8988T (cell line): ENCODE measurements at regions not wholly inside any gene's neighbourhood (a gene's known extent, or its start where the extent isn't known, plus 50 kb on each side); places are given as distances from the start of the nearest gene placed in this dataset.
"Not testable (repeated sequence)": the region's sequence is repeated elsewhere in the genome, so short reads cannot be mapped to it uniquely, and the experiment has no call there.

Source experiments
- DNase-seq: peaks from one replicate; pipeline ENCODE4 v3.0.0; 2011

DNA sequence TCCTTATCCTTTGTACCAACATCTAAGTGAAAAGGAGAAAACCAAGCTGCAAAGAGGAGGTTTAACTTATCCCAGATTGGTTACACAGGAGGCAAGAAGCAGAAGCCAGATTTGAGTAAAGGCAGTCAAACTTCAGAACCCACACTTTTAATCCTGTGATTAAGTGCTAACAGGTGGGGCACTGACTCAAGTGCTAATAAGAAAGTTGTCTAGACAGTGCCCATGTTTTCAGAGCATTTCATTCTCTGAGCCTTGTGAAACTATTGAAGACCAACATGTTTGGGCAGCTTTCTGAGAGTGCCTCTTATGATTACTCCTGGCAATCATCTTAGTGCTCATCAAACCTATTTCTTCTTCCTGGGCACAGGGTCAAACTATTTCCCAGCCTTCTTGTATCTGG is 380.8 kb downstream of the KCNRG start:
- DNase-seq: no peak

DNA sequence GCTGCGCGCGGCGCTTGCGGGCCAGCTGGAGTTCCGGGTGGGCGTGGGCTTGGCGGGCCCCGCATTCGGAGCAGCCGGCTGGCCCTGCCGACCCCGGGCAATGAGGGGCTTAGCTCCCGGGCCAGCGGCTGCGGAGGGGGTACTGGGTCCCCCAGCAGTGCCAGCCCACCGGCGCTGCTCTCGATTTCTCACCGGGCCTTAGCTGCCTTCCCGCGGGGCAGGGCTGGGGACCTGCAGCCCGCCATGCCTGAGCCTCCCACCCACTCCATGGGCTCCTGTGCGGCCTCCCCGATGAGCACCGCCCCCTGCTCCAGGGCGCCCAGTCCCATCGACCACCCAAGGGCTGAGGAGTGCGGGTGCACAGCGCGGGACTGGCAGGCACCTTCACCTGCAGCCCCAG is 381.4 kb downstream of the KCNRG start:
- DNase-seq: not testable (repeated sequence)

DNA sequence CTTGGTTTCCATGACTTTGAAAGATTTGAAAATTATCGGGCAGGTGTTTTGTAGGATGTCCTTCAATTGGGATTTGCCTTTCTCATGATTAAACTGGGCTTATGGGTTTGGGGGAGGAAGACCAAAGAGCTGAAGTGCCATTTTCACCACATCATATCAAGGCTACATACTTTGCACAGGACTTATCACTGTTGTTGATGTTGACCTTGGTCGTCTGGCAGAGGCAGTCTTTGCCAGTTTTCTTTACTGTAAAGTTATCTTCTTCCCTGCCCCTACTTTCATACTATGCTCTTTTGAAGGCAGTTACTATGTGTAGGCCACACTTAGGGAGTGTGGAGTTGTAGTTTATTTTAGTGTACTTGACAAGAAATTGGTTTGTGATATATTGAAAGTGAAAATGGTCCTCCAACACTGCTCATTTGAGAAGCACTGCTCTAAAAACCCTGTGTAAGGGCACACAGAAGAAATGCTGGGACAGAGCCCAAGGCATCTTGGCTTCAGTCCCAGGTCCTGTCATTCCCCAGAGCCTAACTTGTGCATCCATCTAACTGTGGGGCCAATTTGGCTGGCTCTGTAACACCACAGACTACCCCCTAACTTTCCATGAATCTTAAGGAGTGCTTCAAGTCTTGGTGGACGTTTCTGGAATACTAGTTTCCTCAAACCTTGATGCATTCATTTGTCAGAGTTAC is 384.9 kb downstream of the KCNRG start:
- DNase-seq: no peak

DNA sequence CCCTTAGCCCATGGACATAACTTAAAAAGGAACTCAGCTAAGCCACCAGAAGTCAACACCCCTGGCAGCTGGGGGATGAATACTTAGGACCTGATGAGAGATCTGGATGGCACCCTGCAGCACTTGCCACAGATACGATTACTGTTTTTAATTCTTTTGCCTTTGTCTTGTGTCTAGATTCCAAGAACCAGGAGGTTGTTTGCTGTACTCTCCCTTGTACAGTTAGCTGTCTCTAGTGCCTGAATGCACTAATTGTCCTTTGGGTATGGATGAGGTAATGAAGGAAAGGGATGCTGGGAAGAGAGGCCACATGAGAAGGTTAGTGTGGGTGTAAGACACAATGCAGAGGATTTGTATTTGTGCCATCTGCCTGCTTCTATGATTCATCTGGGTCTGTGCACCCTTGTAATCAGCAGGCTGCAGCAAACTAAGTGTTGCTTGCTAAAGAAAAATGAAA is 385.8 kb downstream of the KCNRG start:
- DNase-seq: no peak

DNA sequence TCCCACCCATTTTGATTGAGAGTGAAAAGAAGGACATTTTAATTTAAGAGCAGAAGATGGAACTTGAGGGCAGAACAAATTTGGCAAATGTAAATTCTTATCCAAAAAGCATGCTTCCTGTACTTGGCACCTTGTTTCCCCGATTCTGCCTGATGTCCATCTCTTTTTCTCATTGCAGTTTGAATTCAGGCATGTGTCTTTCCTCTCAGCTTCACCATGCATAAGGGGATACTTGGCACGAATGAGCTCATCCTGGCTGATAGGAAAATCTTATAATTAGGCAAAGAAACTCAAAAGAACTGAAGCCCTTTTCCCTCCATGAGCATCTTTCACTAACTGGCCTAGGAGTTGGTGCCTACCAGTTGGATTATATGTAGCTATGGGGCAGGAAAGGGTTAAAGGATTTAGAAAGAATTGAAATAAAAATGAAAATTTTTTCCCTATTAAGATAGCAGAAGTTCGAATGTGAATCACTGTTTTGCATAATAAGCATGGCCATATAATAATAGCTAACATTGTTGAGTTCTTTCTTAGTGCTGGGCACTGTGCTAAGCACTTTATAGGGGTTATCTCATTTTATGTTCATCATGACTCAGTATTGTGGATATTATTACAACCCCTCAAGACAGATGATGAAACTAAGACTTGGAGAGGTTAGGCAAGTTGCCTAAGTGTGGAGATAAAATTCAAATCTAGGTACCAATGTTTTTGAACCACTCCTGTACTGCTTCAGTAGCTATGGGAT is 386.6 kb downstream of the KCNRG start:
- DNase-seq: no peak

DNA sequence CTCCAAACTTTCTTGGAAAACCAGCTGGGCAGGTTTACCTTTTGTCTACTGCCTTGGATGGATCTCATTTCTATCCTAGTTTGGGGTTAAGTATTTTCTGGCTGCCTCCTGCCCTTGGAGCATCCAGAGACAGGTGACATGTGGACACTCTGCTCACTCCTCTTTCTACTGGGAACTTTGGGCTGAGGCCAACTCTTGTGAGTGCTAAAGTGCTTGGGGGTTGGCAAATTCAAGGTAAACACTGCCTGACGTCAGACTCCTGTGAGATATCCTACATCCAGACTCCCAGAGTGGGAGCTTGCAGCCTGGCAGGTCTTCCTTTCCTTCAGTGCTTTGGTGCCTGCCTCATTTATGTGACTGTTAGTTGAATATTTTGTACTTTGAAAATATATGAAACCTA is 388.1 kb downstream of the KCNRG start:
- DNase-seq: no peak

DNA sequence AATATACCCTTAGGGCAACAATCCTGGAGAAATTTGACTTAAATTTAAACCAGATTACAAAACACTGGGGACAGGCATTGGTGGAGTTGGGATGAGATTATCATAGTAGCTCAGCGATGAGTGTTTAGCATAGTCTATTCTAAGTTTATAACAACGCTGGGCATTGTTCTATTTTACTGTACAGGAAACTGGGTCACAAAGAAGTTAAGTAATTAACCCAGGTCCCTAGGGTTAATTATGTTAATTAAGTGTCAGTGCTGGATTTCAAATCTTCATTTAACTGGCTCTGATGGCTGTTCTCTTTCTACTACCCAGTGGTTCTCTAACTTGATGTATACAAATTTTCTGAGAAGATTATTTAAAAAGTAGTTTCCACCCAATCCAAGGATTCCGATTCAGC is 388.9 kb downstream of the KCNRG start:
- DNase-seq: no peak

DNA sequence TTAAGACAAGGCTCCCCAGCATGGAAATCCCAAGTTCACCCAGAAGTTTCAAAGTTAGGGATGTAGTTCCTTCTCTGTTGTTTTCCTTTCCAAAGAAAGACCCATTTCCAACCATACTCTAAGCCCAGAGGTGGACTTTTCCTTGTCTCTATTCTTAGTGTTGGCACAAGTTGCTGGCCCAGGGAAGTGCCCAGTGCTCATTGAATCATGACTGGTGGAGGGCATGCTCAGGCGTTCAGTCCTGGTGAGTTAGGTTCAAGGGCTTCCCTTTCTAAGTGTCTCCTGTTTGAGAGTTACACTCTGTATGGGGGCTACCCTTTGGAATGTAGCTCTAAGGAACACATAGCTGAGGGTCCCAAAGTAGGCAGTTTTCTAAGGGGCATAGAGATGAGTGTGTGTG is 389.5 kb downstream of the KCNRG start:
- no peak for DNase-seq

DNA sequence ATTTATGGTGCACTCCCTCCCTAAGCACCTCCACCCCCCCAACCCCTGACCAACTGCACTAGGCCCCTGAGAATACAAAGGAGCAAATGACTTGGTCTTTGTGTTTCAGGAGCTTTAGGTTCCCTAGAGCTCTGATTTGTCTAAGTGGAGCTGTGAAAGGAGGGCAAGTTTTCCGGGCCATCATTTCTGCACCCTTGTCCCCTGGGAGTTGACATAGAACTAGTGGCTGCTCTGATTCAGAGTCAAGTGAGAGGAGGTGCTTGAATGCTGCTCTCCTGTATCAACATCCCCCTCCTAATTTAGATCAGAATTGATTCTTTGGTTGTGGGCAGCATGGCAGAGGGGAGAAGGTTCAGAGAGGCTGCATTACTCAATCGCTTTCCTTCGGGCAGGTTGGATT is 391.6 kb downstream of the KCNRG start:
- DNase-seq: no peak

DNA sequence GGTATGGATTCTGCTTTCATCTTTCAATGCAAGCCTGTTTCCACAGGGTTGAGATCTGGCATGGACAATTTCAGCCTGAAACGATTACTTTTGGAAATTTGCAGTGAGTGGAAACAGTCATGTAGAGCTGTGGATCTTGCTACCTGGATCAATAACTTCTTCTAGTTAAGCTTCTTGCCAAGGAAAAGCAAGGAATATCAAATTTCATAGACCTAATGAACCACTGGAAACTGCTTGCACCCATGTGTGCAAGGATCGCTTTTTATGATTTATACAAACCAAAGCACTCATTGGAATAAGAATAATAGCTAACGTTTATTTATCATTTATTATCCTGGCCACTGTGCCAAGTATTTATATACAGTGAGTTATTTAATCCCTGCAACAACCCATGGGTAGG is 392.8 kb downstream of the KCNRG start:
- no peak for DNase-seq

DNA sequence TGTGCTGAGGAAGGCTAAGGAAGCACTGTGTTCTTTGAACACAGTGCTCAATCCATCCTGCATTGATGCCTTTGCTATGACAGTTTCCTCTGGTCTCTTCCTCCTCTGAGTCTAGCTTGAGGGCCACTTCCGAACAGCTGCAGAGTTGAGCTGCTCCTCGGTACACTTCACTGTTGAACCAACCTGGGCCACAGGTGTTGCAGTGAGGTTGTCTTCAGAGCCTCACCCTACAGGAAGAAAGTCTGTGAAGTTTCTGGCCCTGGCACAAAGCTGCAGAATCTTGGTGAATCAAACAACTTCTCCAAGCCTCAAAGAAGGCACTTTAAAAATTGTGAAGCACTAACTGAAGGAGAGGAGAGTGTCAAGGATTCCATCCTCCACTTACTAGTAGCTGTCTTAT is 394.0 kb downstream of the KCNRG start:
- no peak for DNase-seq

DNA sequence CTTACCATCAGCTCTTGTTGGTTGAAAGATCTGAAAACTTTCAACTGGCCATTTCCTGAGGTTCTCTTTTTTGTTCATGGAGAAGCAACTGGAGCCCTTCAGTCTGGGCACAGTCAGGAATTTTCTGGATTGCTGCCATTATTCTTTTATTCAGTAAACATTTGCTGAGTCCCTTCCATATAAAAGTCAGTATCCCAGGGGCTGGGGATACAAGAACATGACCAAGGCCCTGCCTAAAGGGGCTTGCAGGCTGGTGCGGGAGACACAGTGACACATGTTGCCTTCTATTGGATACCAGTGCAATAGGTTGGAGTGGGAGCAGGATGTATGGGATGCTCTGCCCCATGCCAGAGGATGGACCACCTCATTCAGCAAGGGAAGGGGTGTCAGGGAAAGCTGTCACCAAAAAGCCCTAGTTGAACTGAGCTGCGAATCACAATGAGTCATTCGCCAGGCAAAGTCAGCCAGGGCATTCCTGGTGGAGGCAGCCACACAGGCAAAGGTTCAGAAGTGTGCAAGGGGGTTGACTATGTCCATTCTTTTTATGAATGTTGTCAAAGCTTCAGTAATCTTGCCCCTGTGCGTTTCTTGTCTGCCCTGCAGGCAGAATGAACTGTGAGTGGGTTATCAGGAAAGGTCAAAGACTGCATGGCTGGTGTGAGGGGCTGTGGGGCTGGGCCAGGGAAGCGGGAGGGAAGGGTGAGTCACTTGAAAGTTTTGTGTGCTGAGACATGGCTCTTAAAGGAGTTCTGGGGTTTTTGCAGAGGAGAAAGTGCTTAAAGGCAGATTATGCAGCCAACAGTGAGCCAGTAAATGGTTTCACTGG is 395.9 kb downstream of the KCNRG start:
- peak; percentile 57 for DNase-seq

DNA sequence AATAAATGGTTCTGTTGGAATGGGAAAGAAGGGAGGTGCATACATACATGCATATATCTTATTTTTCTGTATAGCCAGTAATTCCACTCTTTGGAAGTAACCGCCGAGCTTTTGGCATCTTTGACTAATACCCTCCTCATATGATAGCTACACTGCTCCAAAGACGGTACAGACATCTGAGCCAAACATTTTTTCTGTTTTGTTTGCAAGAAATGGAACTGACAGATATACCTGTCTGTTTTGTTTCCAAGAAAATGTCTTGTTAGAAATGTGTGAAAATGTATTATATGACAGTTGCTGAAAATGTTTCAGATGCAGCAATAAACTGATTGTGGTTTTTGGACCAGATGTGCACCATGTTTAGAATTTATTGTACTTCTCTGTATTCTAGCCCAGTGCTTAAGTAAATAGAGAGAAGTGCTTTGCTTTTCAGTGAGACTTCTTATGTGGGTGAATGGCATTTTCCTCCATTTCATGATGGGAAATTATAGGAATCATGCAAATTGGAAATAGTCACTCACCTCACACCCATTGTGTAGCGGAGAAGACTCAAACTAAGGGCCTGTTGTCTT is 396.9 kb downstream of the KCNRG start:
- DNase-seq: no peak

DNA sequence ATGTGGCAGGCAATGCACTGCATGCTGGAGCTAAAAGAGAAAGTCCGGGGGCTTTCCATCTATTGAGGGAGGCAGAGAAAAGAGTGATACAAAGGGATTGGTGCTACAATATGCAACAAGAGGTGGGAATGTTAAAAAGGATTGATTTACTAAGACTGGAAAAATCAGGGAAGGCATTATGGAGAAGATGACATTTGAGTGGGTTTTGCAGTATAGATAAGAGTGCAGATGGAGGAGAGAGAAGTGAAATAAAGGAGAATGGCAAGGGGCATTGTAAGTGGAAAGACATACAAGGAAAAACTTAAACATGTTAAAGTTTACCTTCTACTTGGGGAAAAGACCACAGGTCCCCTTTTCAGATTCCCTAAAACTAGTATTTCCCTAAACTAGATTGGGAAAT is 399.4 kb downstream of the KCNRG start:
- DNase-seq: no peak

DNA sequence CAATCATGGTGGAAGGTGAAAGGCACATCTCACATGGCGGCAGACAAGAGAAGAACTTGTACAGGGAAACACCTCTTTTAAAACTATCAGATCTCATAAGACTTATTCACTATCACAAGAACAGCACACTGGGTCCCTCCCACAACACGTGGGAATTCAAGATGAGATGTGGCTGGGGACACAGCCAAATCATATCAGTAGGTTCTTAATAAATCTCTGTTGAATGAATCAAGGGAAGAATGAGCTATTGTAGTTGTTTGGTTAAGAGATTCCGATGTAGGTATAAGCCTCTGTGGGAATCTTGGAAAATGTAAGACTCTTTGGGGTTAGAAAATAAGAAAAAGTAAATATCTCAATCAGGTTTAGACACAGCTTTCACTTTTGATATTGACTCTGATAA is 400.2 kb downstream of the KCNRG start:
- no peak for DNase-seq

DNA sequence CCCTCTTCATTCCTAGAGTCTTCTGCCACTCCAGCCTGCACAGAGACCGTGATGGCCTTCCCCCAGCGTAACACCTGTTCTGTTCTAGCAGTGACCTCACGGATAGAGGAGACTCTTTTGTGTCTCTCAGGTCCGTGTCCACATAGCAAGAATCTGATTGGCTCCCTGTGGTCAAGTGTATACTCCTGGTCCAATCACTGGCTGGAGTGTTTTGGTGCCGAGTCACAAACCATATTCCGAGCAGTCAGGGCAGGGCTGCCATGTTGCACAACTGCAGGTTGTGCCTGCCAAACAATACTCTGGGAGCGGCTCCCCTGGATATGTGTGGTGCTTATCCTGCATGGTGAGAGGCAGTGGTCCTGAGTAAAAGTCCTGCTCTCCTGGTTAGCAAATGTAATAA is 402.4 kb downstream of the KCNRG start:
- no peak for DNase-seq

DNA sequence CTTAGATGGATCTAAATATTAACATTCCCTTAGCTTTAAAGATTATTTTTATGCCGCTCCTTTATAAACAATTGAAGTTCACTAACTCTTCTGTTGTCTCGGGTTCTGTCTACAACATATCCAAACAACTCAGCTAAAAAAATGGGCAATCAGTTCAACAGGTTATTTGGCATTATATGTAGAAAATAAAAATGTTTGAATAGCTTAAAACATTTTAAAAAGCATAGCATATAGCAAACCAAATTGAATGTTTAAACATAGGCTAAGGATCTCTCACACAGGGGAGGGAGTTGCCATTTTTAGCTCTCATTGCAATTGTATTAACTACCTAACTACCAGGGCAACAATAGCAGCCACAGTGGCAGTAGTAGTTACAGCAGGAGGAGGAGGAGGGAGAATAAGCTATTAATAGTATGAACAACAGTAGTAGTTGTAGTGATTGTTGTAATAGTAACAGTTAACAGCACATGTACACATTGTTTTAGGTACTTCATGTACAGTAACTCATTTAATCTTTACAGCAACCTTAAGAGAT is 404.2 kb downstream of the KCNRG start:
- DNase-seq: no peak

DNA sequence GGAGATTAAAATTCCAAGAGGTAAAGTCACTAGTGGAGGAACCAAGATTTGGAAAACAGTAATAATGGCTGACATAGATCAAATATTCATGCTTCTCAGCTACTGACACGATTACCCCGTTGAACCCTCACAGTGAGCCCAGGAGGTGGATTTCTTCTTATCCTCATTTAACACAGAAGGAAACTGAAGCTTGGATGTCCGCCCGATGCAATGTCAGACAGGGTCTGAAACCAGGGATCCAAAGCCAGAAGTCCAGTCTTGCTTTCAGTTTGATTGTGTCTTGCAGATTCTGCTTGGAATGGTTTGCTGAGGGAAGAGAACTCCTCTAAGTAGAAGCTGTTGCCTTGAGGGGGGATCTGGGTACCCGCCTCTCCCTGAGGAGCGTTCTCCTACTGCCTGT is 404.7 kb downstream of the KCNRG start:
- DNase-seq: no peak

DNA sequence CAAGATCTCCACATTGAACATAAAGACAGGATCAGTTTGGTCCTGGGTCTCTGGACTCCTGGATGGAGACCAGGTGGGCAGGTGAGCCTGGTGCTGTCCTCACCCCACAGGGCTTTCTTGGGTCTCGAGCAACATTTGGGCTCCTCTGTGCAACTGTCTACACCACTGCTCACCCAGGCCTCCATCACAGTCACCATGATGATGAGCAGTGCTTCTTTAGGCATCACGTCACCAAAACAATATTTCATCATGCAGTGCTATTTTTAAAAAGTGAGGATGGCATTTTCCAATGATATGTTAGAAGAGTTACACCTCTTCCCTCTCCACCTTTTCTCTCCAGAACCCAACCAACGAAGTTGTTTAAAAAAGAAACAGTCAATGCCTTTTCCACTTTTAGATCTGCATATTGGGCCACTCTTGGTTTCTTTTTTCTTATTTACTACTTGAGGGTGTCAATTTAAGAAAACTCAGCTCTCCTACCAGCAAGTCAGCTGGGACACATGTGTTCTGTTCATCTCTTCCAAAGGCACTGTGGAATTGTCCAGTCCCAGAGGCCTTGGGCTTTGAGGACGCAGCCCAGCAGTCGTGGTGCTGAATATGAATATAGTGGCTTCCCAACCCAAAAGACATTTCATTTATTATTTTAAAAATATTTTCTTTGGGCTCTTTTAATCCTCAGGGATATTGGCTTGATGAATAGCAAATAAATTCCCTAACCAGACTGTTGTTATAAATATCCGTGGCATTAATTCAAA is 405.7 kb downstream of the KCNRG start:
- no peak for DNase-seq

DNA sequence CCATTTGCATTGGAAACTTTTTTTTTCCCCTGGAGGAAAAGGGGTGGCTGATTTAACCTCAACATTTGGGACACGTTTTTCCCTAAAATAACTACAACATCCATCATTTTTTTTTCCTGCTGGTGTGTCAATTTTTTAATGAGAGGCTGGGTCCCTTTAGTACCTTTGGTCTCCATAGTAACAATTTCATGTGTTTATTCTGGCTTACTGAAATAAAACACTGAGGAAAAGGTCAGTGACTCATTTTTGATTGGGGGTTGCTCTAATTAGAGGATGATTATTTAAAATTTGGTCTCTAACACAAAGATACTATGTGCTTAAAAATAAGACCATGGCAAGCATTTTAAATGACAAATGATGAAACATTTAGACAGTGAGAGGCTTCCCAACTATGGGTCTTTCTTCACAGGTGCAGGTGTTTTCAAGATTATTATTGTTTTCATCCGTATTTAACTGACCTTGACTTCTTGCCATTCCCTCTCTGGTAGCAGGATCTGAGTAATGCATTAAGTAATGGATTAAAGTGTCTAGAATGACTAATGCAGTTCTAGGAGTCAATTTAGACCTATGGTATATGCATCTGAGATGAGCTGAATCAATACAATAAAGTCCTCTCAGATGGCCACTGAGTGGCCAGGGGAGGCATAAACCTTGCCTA is 406.4 kb downstream of the KCNRG start:
- no peak for DNase-seq

DNA sequence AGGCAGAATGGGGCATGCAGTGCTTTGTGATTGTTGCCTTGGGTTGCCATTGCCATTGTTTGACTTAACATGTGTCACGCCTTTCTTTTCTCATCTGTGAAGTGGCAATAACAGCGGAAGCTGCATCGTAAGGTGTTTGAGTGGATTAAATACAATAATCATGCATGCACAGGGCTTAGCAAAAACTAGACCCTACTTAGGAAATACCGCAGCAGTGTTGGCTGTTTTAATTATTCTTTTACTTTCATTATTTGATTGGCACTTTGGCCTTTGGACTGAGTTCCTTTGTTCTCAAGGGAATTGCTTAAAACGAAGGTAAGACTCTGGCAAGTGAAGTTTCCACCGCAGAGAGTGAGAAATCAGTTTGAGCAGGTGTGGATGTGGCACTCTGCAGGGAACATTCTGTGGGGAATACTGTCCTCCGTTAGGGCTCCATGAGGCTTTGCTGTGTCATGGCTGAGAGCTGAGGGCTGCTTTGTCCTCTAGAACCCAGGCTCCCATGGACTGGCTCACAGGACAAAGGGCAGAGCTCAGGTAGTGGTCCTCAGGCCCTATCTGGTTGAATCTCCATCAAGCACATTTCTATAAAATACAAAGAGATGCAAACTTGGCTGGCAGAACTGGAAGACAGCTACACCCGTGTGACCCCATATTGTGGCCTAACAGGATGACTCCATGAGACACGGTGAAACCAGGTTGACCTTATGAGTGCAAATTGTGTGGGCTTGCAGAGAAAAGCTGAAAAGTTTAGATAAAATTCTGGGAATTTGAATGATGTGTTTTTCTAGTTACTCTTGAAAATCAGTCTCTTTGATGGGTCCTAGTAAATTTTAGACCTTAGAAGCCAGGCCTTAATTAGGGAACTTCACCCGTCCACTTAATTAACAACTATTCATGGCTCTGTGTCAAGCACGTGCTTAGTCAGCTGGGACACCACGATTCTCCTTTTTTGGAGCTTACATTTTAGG is 407.2 kb downstream of the KCNRG start:
- no peak for DNase-seq
